ENCODE measurements at regions not wholly inside any gene's neighbourhood (a gene's known extent, or its start where the extent isn't known, plus 50 kb on each side); places are given as distances from the start of the nearest gene placed in this dataset.
"Not testable (repeated sequence)": the region's sequence is repeated elsewhere in the genome, so short reads cannot be mapped to it uniquely, and the experiment has no call there.

GRCh38 chr10:127610816-127611215, 61.7 kb downstream of the NPS start:
- Histone ChIP-seq H3K4me3 (no peak overlapping the region), H3K27me3 (no peaks in the 10 kb centered on the region), H3K9me3 (replicated peaks) (no peaks in the 10 kb centered on the region), H3K27ac (no peak overlapping the region), H3K4me1 (no peaks in the 10 kb centered on the region), H3K36me3 (no peaks in the 10 kb centered on the region)
- no peak for DNase-seq

- Histone ChIP-seq H3K4me1 (peaks cover 7% of the 10 kb centered on the region), H3K27ac (no peak overlapping the region), H3K9me3 (replicated peaks) (no peaks in the 10 kb centered on the region), H3K27me3 (no peaks in the 10 kb centered on the region), H3K36me3 (no peaks in the 10 kb centered on the region), H3K4me3 (no peak overlapping the region)
- DNase-seq = no peak
Observed at GRCh38 chr10:127614484-127615017, 65.4 kb downstream of the NPS start.

- Histone ChIP-seq H3K4me3 (no peak overlapping the region), H3K27me3 (no peaks in the 10 kb centered on the region)
- DNase-seq = peak in 1 of 2 experiments; percentile 5
Observed at GRCh38 chr10:127618797-127619196, 69.7 kb downstream of the NPS start.

GRCh38 chr10:127619546-127620325, 70.6 kb downstream of the NPS start:
- H3K36me3 ChIP-seq = no peaks in the 10 kb centered on the region
- H3K4me3 ChIP-seq = no peak overlapping the region
- H3K27me3 ChIP-seq = no peaks in the 10 kb centered on the region
- no peaks in the 10 kb centered on the region for H3K9me3 ChIP-seq (replicated peaks)
- H3K27ac ChIP-seq = peak overlapping the region; percentile 61
- DNase-seq = peak; percentile 82 to 92
- H3K4me1 ChIP-seq = peaks cover 15% of the 10 kb centered on the region

More at GRCh38 chr10:127618797-127619196, 69.7 kb downstream of the NPS start:
- Histone ChIP-seq H3K9me3 (replicated peaks) (no peaks in the 10 kb centered on the region), H3K27ac (peak overlapping the region; percentile 61), H3K4me1 (peaks cover 15% of the 10 kb centered on the region), H3K36me3 (no peaks in the 10 kb centered on the region)

- DNase-seq = no peak
- H3K4me3 ChIP-seq = no peak overlapping the region
- H3K27ac ChIP-seq = no peak overlapping the region
- H3K9me3 ChIP-seq (replicated peaks) = no peaks in the 10 kb centered on the region
- no peaks in the 10 kb centered on the region for H3K36me3 ChIP-seq
- H3K4me1 ChIP-seq = no peaks in the 10 kb centered on the region
- H3K27me3 ChIP-seq = no peaks in the 10 kb centered on the region
Observed at GRCh38 chr10:127635882-127636281, 86.8 kb downstream of the NPS start.

GRCh38 chr10:127648885-127649284, 88.1 kb upstream of the FOXI2 start:
- H3K36me3 ChIP-seq = no peaks in the 10 kb centered on the region
- H3K27ac ChIP-seq = no peak overlapping the region

GRCh38 chr10:127649642-127650041, 87.3 kb upstream of the FOXI2 start:
- Histone ChIP-seq H3K27me3 (no peaks in the 10 kb centered on the region), H3K27ac (no peak overlapping the region), H3K4me3 (no peak overlapping the region), H3K4me1 (no peaks in the 10 kb centered on the region), H3K9me3 (replicated peaks) (no peaks in the 10 kb centered on the region), H3K36me3 (no peaks in the 10 kb centered on the region)
- peak; percentile 16 to 40 for DNase-seq

More at GRCh38 chr10:127648885-127649284, 88.1 kb upstream of the FOXI2 start:
- no peak for DNase-seq
- Histone ChIP-seq H3K27me3 (no peaks in the 10 kb centered on the region), H3K4me3 (no peak overlapping the region), H3K4me1 (no peaks in the 10 kb centered on the region), H3K9me3 (replicated peaks) (no peaks in the 10 kb centered on the region)

- Histone ChIP-seq H3K27me3 (no peaks in the 10 kb centered on the region), H3K36me3 (no peaks in the 10 kb centered on the region), H3K4me3 (no peak overlapping the region), H3K4me1 (no peaks in the 10 kb centered on the region), H3K27ac (no peak overlapping the region), H3K9me3 (replicated peaks) (no peaks in the 10 kb centered on the region)
- no peak for DNase-seq
Observed at GRCh38 chr10:127657056-127657455, 79.9 kb upstream of the FOXI2 start.

- DNase-seq = peak; percentile 25 to 31
- not testable (repeated sequence) for H3K36me3 ChIP-seq
Observed at GRCh38 chr10:127676430-127676829, 60.6 kb upstream of the FOXI2 start.

GRCh38 chr10:127678091-127678490, 58.9 kb upstream of the FOXI2 start:
- H3K4me1 ChIP-seq = 0 out of 2 replicates have a peak, but pooled peaks cover 3% of the 10 kb centered on the region
- H3K9me3 ChIP-seq (replicated peaks) = no peaks in the 10 kb centered on the region
- H3K27me3 ChIP-seq = no peaks in the 10 kb centered on the region
- no peak overlapping the region for H3K4me3 ChIP-seq
- no peak overlapping the region for H3K27ac ChIP-seq
- H3K36me3 ChIP-seq = no peaks in the 10 kb centered on the region
- no peak for DNase-seq

More at GRCh38 chr10:127676430-127676829, 60.6 kb upstream of the FOXI2 start:
- not testable (repeated sequence) for H3K4me3 ChIP-seq; H3K4me1 ChIP-seq; H3K27me3 ChIP-seq; H3K9me3 ChIP-seq (replicated peaks); H3K27ac ChIP-seq

- Histone ChIP-seq H3K36me3 (no peaks in the 10 kb centered on the region), H3K27me3 (no peaks in the 10 kb centered on the region), H3K4me1 (0 out of 2 replicates have a peak, but pooled peaks cover 3% of the 10 kb centered on the region), H3K4me3 (no peak overlapping the region), H3K9me3 (replicated peaks) (no peaks in the 10 kb centered on the region), H3K27ac (no peak overlapping the region)
- DNase-seq = peak in 1 of 2 experiments; percentile 12
Observed at GRCh38 chr10:127679642-127680255, 57.2 kb upstream of the FOXI2 start.

All from SJCRH30 (cell line).